Stimulated activated naive CD8-positive, alpha-beta T cell treated with anti-CD3 and anti-CD28 coated beads, Interleukin-15, amount 100 ng/mL, for 72 hours (primary cell): ENCODE measurements at regions not wholly inside any gene's neighbourhood (a gene's known extent, or its start where the extent isn't known, plus 50 kb on each side); places are given as distances from the start of the nearest gene placed in this dataset.

Source experiments
- ATAC-seq: fragments of 150-1000 bp; cut with Tn5 transposase; 2 replicates; pipeline ENCODE4 v1.10.0; 2021; ENCODE audit warnings: mild to moderate bottlenecking, moderate library complexity
- DNase-seq, 2 donors: peaks; one replicate each; pipeline ENCODE4 v3.0.0; 2021 to 2022
- H3K27ac Mint-ChIP-seq, 2 donors: one replicate each; pipeline ENCODE4 v1.8.0; 2022; ENCODE audit warnings: mild to moderate bottlenecking in 2 of 2, mixed read lengths in 2 of 2, moderate library complexity in 2 of 2
- H3K27me3 Mint-ChIP-seq: one replicate; pipeline ENCODE4 v1.8.0; 2022; ENCODE audit warnings: mixed read lengths
- H3K4me1 Mint-ChIP-seq: one replicate; pipeline ENCODE4 v1.8.0; 2022; ENCODE audit warnings: mild to moderate bottlenecking, mixed read lengths
- H3K4me3 Mint-ChIP-seq, 2 donors: one replicate each; pipeline ENCODE4 v1.8.0; 2022; ENCODE audit warnings: mild to moderate bottlenecking in 2 of 2, mixed read lengths in 2 of 2, moderate library complexity in 1 of 2
- H3K9me3 Mint-ChIP-seq, 2 donors: one replicate each; pipeline ENCODE4 v1.8.0; 2022; ENCODE audit warnings: mixed read lengths in 2 of 2

- H3K4me3 Mint-ChIP-seq, result peak overlapping the region; percentile 79 to 93
- H3K27me3 Mint-ChIP-seq, result peaks cover 30% of the 10 kb centered on the region
- DNase-seq (peak; percentile 63 to 94), ATAC-seq (peak; percentile 80)
- no peaks in the 10 kb centered on the region for H3K9me3 Mint-ChIP-seq
- peaks cover 50% of the 10 kb centered on the region for H3K4me1 Mint-ChIP-seq
- H3K27ac Mint-ChIP-seq, result peak overlapping the region; percentile 76 to 79
These were observed 108.8 kb downstream of the KCNRG start for GRCh38 chr13:50123862-50124535.

GRCh38 chr13:50124536-50125303, 109.5 kb downstream of the KCNRG start:
- peak in 1 of 2 donors; percentile 88 for DNase-seq
- H3K9me3 Mint-ChIP-seq, result no peaks in the 10 kb centered on the region

GRCh38 chr13:50125304-50125553, 110.0 kb downstream of the KCNRG start:
- peak; percentile 19 for ATAC-seq
- H3K27ac Mint-ChIP-seq, result peak overlapping the region; percentile 61 to 94
- peak overlapping the region; percentile 79 to 93 for H3K4me3 Mint-ChIP-seq
- peaks cover 42% of the 10 kb centered on the region for H3K27me3 Mint-ChIP-seq
- no peaks in the 10 kb centered on the region for H3K9me3 Mint-ChIP-seq
- DNase-seq, result peak; percentile 72 to 77
- peaks cover 63% of the 10 kb centered on the region for H3K4me1 Mint-ChIP-seq

More at GRCh38 chr13:50124536-50125303, 109.5 kb downstream of the KCNRG start:
- peaks cover 58% of the 10 kb centered on the region for H3K4me1 Mint-ChIP-seq
- ATAC-seq, result peak; percentile 19
- peak overlapping the region; percentile 53 to 94 for H3K27ac Mint-ChIP-seq
- peaks cover 37% of the 10 kb centered on the region for H3K27me3 Mint-ChIP-seq
- peak overlapping the region; percentile 79 to 93 for H3K4me3 Mint-ChIP-seq

- H3K27me3 Mint-ChIP-seq, result peaks cover 47% of the 10 kb centered on the region
- H3K4me3 Mint-ChIP-seq, result peak overlapping the region; percentile 79 to 93
- H3K4me1 Mint-ChIP-seq, result peaks cover 65% of the 10 kb centered on the region
- H3K9me3 Mint-ChIP-seq, result no peaks in the 10 kb centered on the region
- H3K27ac Mint-ChIP-seq, result peak overlapping the region; percentile 87 to 95
- ATAC-seq, result peak; percentile 52
- peak in 1 of 2 donors; percentile 73 for DNase-seq
These were observed 110.5 kb downstream of the KCNRG start for GRCh38 chr13:50125554-50126262.

GRCh38 chr13:50126263-50126992, 111.2 kb downstream of the KCNRG start:
- H3K27me3 Mint-ChIP-seq, result peaks cover 48% of the 10 kb centered on the region
- H3K4me1 Mint-ChIP-seq, result peaks cover 72% of the 10 kb centered on the region
- no peaks in the 10 kb centered on the region for H3K9me3 Mint-ChIP-seq

GRCh38 chr13:50126993-50127725, 111.9 kb downstream of the KCNRG start:
- peak; percentile 50 to 53 for DNase-seq
- Mint-ChIP-seq H3K4me3 (peak overlapping the region; percentile 79 to 93), H3K4me1 (peaks cover 78% of the 10 kb centered on the region), H3K9me3 (no peaks in the 10 kb centered on the region), H3K27me3 (peaks cover 56% of the 10 kb centered on the region), H3K27ac (peak overlapping the region in 1 of 2 donors; percentile 95)
- ATAC-seq, result no peak

More at GRCh38 chr13:50126263-50126992, 111.2 kb downstream of the KCNRG start:
- ATAC-seq, result no peak
- Mint-ChIP-seq H3K27ac (peak overlapping the region in 1 of 2 donors; percentile 95), H3K4me3 (peak overlapping the region; percentile 79 to 93)
- DNase-seq, result no peak

GRCh38 chr13:50127726-50128291, 112.6 kb downstream of the KCNRG start:
- ATAC-seq, result no peak
- Mint-ChIP-seq H3K9me3 (no peaks in the 10 kb centered on the region), H3K4me3 (peak overlapping the region; percentile 81 to 93), H3K27me3 (peaks cover 62% of the 10 kb centered on the region), H3K4me1 (peaks cover 78% of the 10 kb centered on the region), H3K27ac (no peak overlapping the region)
- no peak for DNase-seq

- DNase-seq (peak; percentile 12 to 41), ATAC-seq (no peak)
- H3K4me3 Mint-ChIP-seq, result peak overlapping the region in 1 of 2 donors; percentile 81
- H3K27ac Mint-ChIP-seq, result no peak overlapping the region
- no peaks in the 10 kb centered on the region for H3K9me3 Mint-ChIP-seq
- H3K4me1 Mint-ChIP-seq, result peaks cover 74% of the 10 kb centered on the region
- H3K27me3 Mint-ChIP-seq, result peaks cover 69% of the 10 kb centered on the region
These were observed 113.2 kb downstream of the KCNRG start for GRCh38 chr13:50128428-50128931.

GRCh38 chr13:50129081-50129705, 113.9 kb downstream of the KCNRG start:
- H3K27ac Mint-ChIP-seq, result peak overlapping the region; percentile 52 to 84
- H3K27me3 Mint-ChIP-seq, result peaks cover 76% of the 10 kb centered on the region
- peak overlapping the region; percentile 76 to 81 for H3K4me3 Mint-ChIP-seq
- ATAC-seq, result no peak
- peak; percentile 21 to 30 for DNase-seq
- H3K4me1 Mint-ChIP-seq, result peaks cover 71% of the 10 kb centered on the region
- no peaks in the 10 kb centered on the region for H3K9me3 Mint-ChIP-seq

GRCh38 chr13:50129706-50130122, 114.5 kb downstream of the KCNRG start:
- no peak for ATAC-seq
- H3K4me3 Mint-ChIP-seq, result peak overlapping the region; percentile 76 to 81
- peaks cover 71% of the 10 kb centered on the region for H3K4me1 Mint-ChIP-seq
- DNase-seq, result no peak
- peaks cover 81% of the 10 kb centered on the region for H3K27me3 Mint-ChIP-seq
- H3K9me3 Mint-ChIP-seq, result no peaks in the 10 kb centered on the region
- H3K27ac Mint-ChIP-seq, result no peak overlapping the region

GRCh38 chr13:50130123-50130946, 115.1 kb downstream of the KCNRG start:
- DNase-seq, result peak; percentile 23 to 25
- no peaks in the 10 kb centered on the region for H3K9me3 Mint-ChIP-seq
- H3K27ac Mint-ChIP-seq, result peak overlapping the region in 1 of 2 donors; percentile 19
- H3K4me3 Mint-ChIP-seq, result peak overlapping the region; percentile 76 to 81
- H3K4me1 Mint-ChIP-seq, result peaks cover 71% of the 10 kb centered on the region
- H3K27me3 Mint-ChIP-seq, result peaks cover 87% of the 10 kb centered on the region
- peak; percentile 8 for ATAC-seq

- DNase-seq, result peak in 1 of 2 donors; percentile 15
- no peaks in the 10 kb centered on the region for H3K9me3 Mint-ChIP-seq
- H3K4me1 Mint-ChIP-seq, result peaks cover 56% of the 10 kb centered on the region
- H3K27me3 Mint-ChIP-seq, result peaks cover 78% of the 10 kb centered on the region
- H3K27ac Mint-ChIP-seq, result no peak overlapping the region
- peak overlapping the region; percentile 74 to 81 for H3K4me3 Mint-ChIP-seq
- no peak for ATAC-seq
These were observed 117.0 kb downstream of the KCNRG start for GRCh38 chr13:50131920-50132903.
